NT2/D1 (cell line): ENCODE measurements at regions not wholly inside any gene's neighbourhood (a gene's known extent, or its start where the extent isn't known, plus 50 kb on each side); places are given as distances from the start of the nearest gene placed in this dataset.

Experiments used
- DNase-seq: peaks from one replicate; pipeline ENCODE4 v3.0.0-alpha.2; 2011; ENCODE audit warnings: low read depth, low spot score
- H3K27me3 ChIP-seq: 2 replicates; pipeline ENCODE4 v1.6.0; 2011; ENCODE audit warnings: mild to moderate bottlenecking; ENCODE audit not compliant: insufficient read length, insufficient read depth
- H3K36me3 ChIP-seq: 2 replicates; pipeline ENCODE4 v1.6.1; 2011; ENCODE audit warnings: mild to moderate bottlenecking, low read length, mixed read lengths; ENCODE audit not compliant: insufficient read depth, insufficient read length
- H3K4me1 ChIP-seq: 2 replicates; pipeline ENCODE4 v1.5.1; 2011; ENCODE audit not compliant: insufficient read depth, insufficient read length
- H3K4me3 ChIP-seq: 2 replicates; pipeline ENCODE4 v1.5.1; 2011; ENCODE audit warnings: low read depth; ENCODE audit not compliant: insufficient read length
- H3K9ac ChIP-seq: 2 replicates; pipeline ENCODE4 v1.6.0; 2011; ENCODE audit warnings: low read depth; ENCODE audit not compliant: insufficient read length
- H3K9me3 ChIP-seq: 2 replicates; pipeline ENCODE4 v1.5.1; 2011; ENCODE audit warnings: mild to moderate bottlenecking, low read length; ENCODE audit not compliant: insufficient read depth
- SUZ12 ChIP-seq: IDR thresholded peaks from 2 replicates; pipeline ENCODE4 v1.6.1; 2011; ENCODE audit not compliant: insufficient read length, insufficient read depth; ENCODE audit errors: extremely low read depth
- YY1 ChIP-seq: IDR thresholded peaks from 2 replicates; pipeline ENCODE4 v1.6.1; 2011; ENCODE audit not compliant: insufficient read length, insufficient read depth
- ZNF274 ChIP-seq: IDR thresholded peaks from 2 replicates; pipeline ENCODE4 v1.6.1; 2011; ENCODE audit warnings: mild to moderate bottlenecking, low read depth, low read length

DNA sequence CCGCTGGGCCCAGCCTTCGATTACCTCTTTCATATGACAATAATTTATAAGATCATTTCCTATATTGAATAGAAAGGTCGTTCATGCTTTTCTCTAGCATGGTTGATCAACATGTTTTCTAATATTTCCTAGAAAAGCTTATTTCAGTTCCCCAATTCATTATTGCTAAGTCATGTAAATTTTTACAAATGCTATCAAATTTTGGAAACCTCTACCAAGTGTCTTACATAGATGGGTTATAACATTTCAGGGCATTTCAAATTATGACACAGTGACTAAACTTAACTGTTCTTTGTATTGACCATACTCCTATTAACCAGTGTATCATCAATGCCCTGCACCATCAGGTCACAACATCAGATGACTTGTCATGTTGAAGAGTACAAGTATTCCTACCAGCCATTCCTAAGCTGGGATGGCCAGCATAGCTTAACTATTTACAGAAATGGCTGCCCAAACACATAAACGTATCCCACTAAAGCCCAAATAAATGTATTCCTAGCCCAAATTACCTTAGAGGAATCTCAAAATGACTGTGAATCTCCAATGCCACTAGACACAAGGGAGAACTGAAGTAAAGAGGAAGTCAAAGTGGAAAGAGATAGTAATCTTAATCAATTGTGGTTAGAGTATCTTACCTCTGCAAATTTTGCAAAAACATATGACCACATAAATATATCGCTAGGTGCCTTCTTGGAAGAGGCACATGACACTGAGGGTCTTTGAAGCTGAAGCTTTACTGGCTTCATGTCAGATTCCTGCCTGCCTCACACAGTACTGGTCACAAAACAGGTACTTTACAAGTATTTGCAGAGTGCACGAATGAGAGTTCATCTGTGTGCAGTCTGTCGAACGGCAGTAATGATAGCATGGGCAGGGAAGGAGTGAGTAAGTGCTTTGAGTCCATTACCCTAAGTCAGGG lies 87.3 kb upstream of the TLK1 start:
- Histone ChIP-seq H3K4me1 (no peaks in the 10 kb centered on the region), H3K9ac (no peak overlapping the region), H3K36me3 (no peaks in the 10 kb centered on the region), H3K9me3 (peaks cover 20% of the 10 kb centered on the region), H3K4me3 (no peak overlapping the region), H3K27me3 (no peaks in the 10 kb centered on the region)
- no peak for DNase-seq
- no peak for TF ChIP-seq ZNF274
- no peak for TF ChIP-seq YY1
- no peak for TF ChIP-seq SUZ12

- H3K27me3 ChIP-seq: no peaks in the 10 kb centered on the region
- H3K9me3 ChIP-seq: peaks cover 20% of the 10 kb centered on the region
- H3K36me3 ChIP-seq: no peaks in the 10 kb centered on the region
- no peak for DNase-seq
- no peak overlapping the region for H3K4me3 ChIP-seq
- no peak overlapping the region for H3K9ac ChIP-seq
- TF ChIP-seq YY1 (no peak), SUZ12 (no peak), ZNF274 (no peak)
- no peaks in the 10 kb centered on the region for H3K4me1 ChIP-seq
These were observed 84.5 kb upstream of the TLK1 start for GRCh38 chr2:171244970-171245782.

GRCh38 chr2:171244466-171244969 lies 83.8 kb upstream of the TLK1 start:
- H3K9me3 ChIP-seq: peaks cover 20% of the 10 kb centered on the region
- no peak overlapping the region for H3K4me3 ChIP-seq
- no peaks in the 10 kb centered on the region for H3K4me1 ChIP-seq
- TF ChIP-seq SUZ12 (no peak), YY1 (no peak), ZNF274 (no peak)
- peak; percentile 72 for DNase-seq
- H3K36me3 ChIP-seq: no peaks in the 10 kb centered on the region
- H3K9ac ChIP-seq: no peak overlapping the region
- H3K27me3 ChIP-seq: no peaks in the 10 kb centered on the region

DNA sequence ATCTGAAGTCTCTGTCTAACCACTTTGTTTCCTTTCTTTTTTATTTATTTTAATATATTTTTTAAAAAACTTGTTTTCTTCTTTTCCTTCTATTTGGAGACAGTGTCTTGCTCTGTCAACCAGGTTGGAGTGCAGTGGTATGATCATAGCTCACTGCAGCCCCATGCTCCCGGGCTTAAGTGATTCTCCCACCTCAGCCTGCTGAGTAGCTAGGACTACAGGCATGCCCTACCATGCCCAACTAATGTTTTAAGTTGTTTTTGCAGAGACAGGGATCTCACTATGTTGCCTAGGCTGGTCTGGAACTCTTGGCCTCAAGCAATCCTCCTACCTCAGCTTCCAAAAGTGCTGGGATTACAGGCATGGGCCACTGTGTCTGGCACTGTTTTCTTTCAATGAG lies 81.1 kb upstream of the TLK1 start:
- H3K27me3 ChIP-seq: no peaks in the 10 kb centered on the region
- H3K9me3 ChIP-seq: peaks cover 17% of the 10 kb centered on the region
- H3K4me3 ChIP-seq: no peak overlapping the region
- no peaks in the 10 kb centered on the region for H3K36me3 ChIP-seq
- H3K4me1 ChIP-seq: no peaks in the 10 kb centered on the region
- TF ChIP-seq SUZ12 (no peak), YY1 (no peak), ZNF274 (no peak)
- H3K9ac ChIP-seq: no peak overlapping the region
- no peak for DNase-seq

DNA sequence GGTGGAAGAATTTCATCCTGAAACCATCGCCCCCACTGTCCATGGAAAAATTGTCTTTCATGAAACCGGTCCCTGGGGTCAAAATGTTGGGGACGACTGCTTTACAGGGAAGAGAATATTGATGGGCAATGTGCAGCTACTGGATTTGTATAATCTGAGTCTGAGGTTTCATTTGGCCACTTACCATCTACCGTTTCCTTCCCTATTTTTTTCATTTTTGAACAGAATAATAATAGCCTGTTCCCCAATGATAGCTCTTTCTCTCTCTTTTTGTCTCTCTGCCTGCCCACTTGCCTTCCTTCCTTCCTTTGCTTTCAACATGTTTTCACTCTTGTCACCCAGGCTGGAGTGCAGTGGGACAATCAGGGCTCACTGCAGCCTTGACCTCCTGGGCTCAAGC lies 78.3 kb upstream of the TLK1 start:
- Histone ChIP-seq H3K9me3 (no peaks in the 10 kb centered on the region), H3K9ac (no peak overlapping the region), H3K36me3 (no peaks in the 10 kb centered on the region), H3K4me1 (no peaks in the 10 kb centered on the region), H3K4me3 (no peak overlapping the region), H3K27me3 (no peaks in the 10 kb centered on the region)
- TF ChIP-seq YY1: no peak
- no peak for DNase-seq

- H3K36me3 ChIP-seq: no peaks in the 10 kb centered on the region
- DNase-seq: no peak
- TF ChIP-seq YY1 (no peak), ZNF274 (no peak)
These were observed 77.2 kb upstream of the TLK1 start for GRCh38 chr2:171237751-171238505.

More at GRCh38 chr2:171237751-171238505, 77.2 kb upstream of the TLK1 start:
- H3K4me1 ChIP-seq: no peaks in the 10 kb centered on the region
- no peak overlapping the region for H3K9ac ChIP-seq
- no peaks in the 10 kb centered on the region for H3K9me3 ChIP-seq
- no peaks in the 10 kb centered on the region for H3K27me3 ChIP-seq
- H3K4me3 ChIP-seq: no peak overlapping the region
